Hepatocyte (in vitro differentiated cells): ENCODE measurements at regions not wholly inside any gene's neighbourhood (a gene's known extent, or its start where the extent isn't known, plus 50 kb on each side); places are given as distances from the start of the nearest gene placed in this dataset.

Source experiments
- EZH2 ChIP-seq: fragments of 200-600 bp; sonication (generic); IDR thresholded peaks from 2 replicates; pipeline ENCODE4 v1.6.1; 2016; ENCODE audit warnings: antibody characterized with exemption, mild to moderate bottlenecking, borderline replicate concordance
- EZH2phosphoT487 ChIP-seq: fragments of 200-600 bp; sonication (generic); IDR thresholded peaks from one replicate; pipeline ENCODE4 v1.6.1; 2018; ENCODE audit warnings: antibody characterized with exemption, mild to moderate bottlenecking, low read depth, moderate library complexity; ENCODE audit not compliant: unreplicated experiment, severe bottlenecking
- TF ChIP-seq, protein P1 (sequence below): fragments of 200-600 bp; sonication (generic); IDR thresholded peaks from 2 replicates; pipeline ENCODE4 v1.5.1; 2016; ENCODE audit warnings: antibody characterized with exemption, mild to moderate bottlenecking; ENCODE audit not compliant: poor library complexity

DNA sequence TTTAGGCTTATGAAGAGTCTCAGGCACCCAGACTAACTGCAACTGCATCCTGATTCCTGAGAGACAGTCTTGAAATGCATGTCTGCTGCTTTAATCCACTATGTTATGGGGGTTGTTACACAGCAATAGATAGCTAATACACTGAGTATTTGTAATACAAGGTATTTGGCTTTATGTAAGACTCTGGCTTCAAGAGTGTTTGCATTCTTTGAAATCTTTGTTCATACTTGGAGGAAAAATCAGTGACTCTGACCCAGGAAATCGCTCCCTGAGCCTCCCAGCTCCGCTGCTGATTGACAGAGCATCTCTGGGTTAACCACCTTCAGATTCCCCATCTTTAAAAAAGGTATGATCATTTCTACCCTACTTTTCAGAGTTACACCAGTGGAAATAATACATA lies 133.9 kb downstream of the MTPAP start:
- TF ChIP-seq, protein P1, sequence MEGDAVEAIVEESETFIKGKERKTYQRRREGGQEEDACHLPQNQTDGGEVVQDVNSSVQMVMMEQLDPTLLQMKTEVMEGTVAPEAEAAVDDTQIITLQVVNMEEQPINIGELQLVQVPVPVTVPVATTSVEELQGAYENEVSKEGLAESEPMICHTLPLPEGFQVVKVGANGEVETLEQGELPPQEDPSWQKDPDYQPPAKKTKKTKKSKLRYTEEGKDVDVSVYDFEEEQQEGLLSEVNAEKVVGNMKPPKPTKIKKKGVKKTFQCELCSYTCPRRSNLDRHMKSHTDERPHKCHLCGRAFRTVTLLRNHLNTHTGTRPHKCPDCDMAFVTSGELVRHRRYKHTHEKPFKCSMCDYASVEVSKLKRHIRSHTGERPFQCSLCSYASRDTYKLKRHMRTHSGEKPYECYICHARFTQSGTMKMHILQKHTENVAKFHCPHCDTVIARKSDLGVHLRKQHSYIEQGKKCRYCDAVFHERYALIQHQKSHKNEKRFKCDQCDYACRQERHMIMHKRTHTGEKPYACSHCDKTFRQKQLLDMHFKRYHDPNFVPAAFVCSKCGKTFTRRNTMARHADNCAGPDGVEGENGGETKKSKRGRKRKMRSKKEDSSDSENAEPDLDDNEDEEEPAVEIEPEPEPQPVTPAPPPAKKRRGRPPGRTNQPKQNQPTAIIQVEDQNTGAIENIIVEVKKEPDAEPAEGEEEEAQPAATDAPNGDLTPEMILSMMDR = no peak
- TF ChIP-seq EZH2 (no peak), EZH2phosphoT487 (no peak)
